K562 (cell line): ENCODE measurements at regions not wholly inside any gene's neighbourhood (a gene's known extent, or its start where the extent isn't known, plus 50 kb on each side); places are given as distances from the start of the nearest gene placed in this dataset.

Experiments
- ATAC-seq: fragments of 200-7000 bp; cut with Tn5 transposase; 3 replicates; pipeline ENCODE4 v1.9.1; 2020; ENCODE audit warnings: moderate library complexity
- BruUV-seq: library from RNA; stranded (reverse); fragments of 400-500 nt; replicated peaks from 2 replicates; lab custom pipeline; 2021; lab: Mats Ljungman, UMichigan
- CTCF ChIA-PET: fragments of 300-600 bp; formaldehyde crosslinking; extraction: SDS; loops from one replicate; lab custom pipeline; 2021; ENCODE audit warnings: low intra/inter-chr PET ratio; lab: Yijun Ruan, JAX
- POLR2A ChIA-PET: fragments of 300-600, 350-650 bp; sonication (Branson Sonifier 250); formaldehyde crosslinking; extraction: SDS; loops from one replicate; lab custom pipeline; 2021; ENCODE audit warnings: antibody characterized with exemption, inconsistent platforms; lab: Yijun Ruan, JAX
- DNase-seq, 4 experiments: peaks; one replicate each; pipeline versions ENCODE4 v3.0.0 to v3.0.0-alpha.2; 2011 to 2018; ENCODE audit warnings: low spot score in 3 of 4, mixed read lengths in 3 of 4; ENCODE audit errors: extremely low read depth in 1 of 4
- FAIRE-seq: peaks from 2 replicates; lab custom pipeline; 2011; peaks lifted over from hg19 to GRCh38; lab: Jason Lieb, UNC
- H2AFZ ChIP-seq: 2 replicates; pipeline ENCODE4 v1.6.0; 2011; ENCODE audit warnings: low read depth, low read length, control low read depth, inconsistent platforms
- H3K27ac ChIP-seq: fragments of 200-600 bp; 3 replicates; pipeline ENCODE4 v1.8.0; 2011; ENCODE audit warnings: low read depth, mild to moderate bottlenecking, control low read depth, inconsistent platforms, low read length, moderate library complexity, mixed read lengths; ENCODE audit errors: extremely low read depth
- H3K27me3 ChIP-seq, 2 experiments: fragments of 300-600 bp in 1 of 2; 2 replicates in 1 of 2; 3 replicates in 1 of 2; pipeline versions ENCODE4 v1.6.0 to v1.8.0; 2011; ENCODE audit warnings: inconsistent platforms in 2 of 2, low read length in 2 of 2, mild to moderate bottlenecking in 1 of 2, mixed read lengths in 1 of 2, moderate library complexity in 1 of 2; ENCODE audit not compliant: control insufficient read depth in 2 of 2, insufficient read depth in 2 of 2
- H3K36me3 ChIP-seq: fragments of 300-600 bp; 3 replicates; pipeline ENCODE4 v1.8.0; 2011; ENCODE audit warnings: mild to moderate bottlenecking, low read length, inconsistent platforms; ENCODE audit not compliant: control insufficient read depth, insufficient read depth
- H3K4me1 ChIP-seq, 2 experiments: fragments of 200-600 bp in 1 of 2; replicated peaks in 1 of 2; 2 replicates in 1 of 2; 3 replicates in 1 of 2; pipeline versions ENCODE4 v1.5.1 to v1.8.0; 2011; ENCODE audit warnings: inconsistent platforms in 2 of 2, low read length in 2 of 2, mild to moderate bottlenecking in 1 of 2, mixed read lengths in 1 of 2, moderate library complexity in 1 of 2; ENCODE audit not compliant: control insufficient read depth in 2 of 2, insufficient read depth in 2 of 2
- H3K4me2 ChIP-seq: 2 replicates; pipeline ENCODE4 v1.6.1; 2011; ENCODE audit warnings: low read length, control low read depth, inconsistent platforms, mixed read lengths; ENCODE audit not compliant: insufficient read depth
- H3K4me3 ChIP-seq: fragments of 200-600 bp; sonication (generic), shearing (Covaris generic); 2 replicates; pipeline ENCODE4 v1.5.1; 2016; ENCODE audit warnings: control low read depth, inconsistent platforms
- H3K79me2 ChIP-seq: fragments of 200-600 bp; 3 replicates; pipeline ENCODE4 v1.8.0; 2011; ENCODE audit warnings: low read length, inconsistent platforms; ENCODE audit not compliant: control insufficient read depth, insufficient read depth
- H3K9ac ChIP-seq, 2 experiments: 2 replicates each; pipeline versions ENCODE4 v1.6.0 to v1.6.1; 2011; ENCODE audit warnings: low read depth in 2 of 2, low read length in 2 of 2, control low read depth in 1 of 2, inconsistent platforms in 1 of 2, mild to moderate bottlenecking in 1 of 2, mixed read lengths in 1 of 2; ENCODE audit not compliant: insufficient read depth in 1 of 2
- H3K9me1 ChIP-seq: one replicate; pipeline ENCODE4 v1.6.0; 2011; ENCODE audit warnings: inconsistent platforms, mild to moderate bottlenecking, low read length, moderate library complexity; ENCODE audit not compliant: control insufficient read depth, insufficient read depth
- H3K9me3 ChIP-seq: replicated peaks from 2 replicates; pipeline ENCODE4 v1.5.1; 2011; ENCODE audit warnings: low read depth, low read length, inconsistent platforms; ENCODE audit not compliant: control insufficient read depth, insufficient read depth
- H4K20me1 ChIP-seq: replicated peaks from 2 replicates; pipeline ENCODE4 v1.6.1; 2011; ENCODE audit warnings: low read length, inconsistent platforms, mixed read lengths; ENCODE audit not compliant: control insufficient read depth, insufficient read depth
- AFF4 ChIP-seq: sonication (generic); formaldehyde crosslinking; IDR thresholded peaks from 2 replicates; pipeline ENCODE4 v1.8.0; 2023; ENCODE audit warnings: mild to moderate bottlenecking, missing genetic modification reagents
- ATF7 ChIP-seq: fragments of 450-650 bp; IDR thresholded peaks from 2 replicates; pipeline ENCODE4 v1.7.1; 2014; ENCODE audit warnings: mild to moderate bottlenecking, moderate library complexity
- DACH1 ChIP-seq: fragments of 450-650 bp; IDR thresholded peaks from 2 replicates; pipeline ENCODE4 v1.6.1; 2018; ENCODE audit not compliant: partially characterized antibody
- DNMT1 ChIP-seq: fragments of 450-650 bp; IDR thresholded peaks from 2 replicates; pipeline ENCODE4 v1.6.1; 2016; ENCODE audit warnings: antibody characterized with exemption, mild to moderate bottlenecking
- FOXJ2 ChIP-seq: fragments of 200-800 bp; sonication (Bioruptor generic); IDR thresholded peaks from 2 replicates; pipeline ENCODE4 v1.6.1; 2016; ENCODE audit warnings: missing genetic modification characterization, missing compliant biosample characterization
- HDAC3 ChIP-seq: fragments of 450-650 bp; IDR thresholded peaks from 2 replicates; pipeline ENCODE4 v1.6.1; 2018; ENCODE audit warnings: borderline replicate concordance, mild to moderate bottlenecking, moderate library complexity; ENCODE audit not compliant: partially characterized antibody
- KDM4B ChIP-seq, 2 experiments: fragments of 450-650 bp in 1 of 2; sonication (generic) in 1 of 2; IDR thresholded peaks; 2 replicates each; pipeline ENCODE4 v1.6.1; 2016 to 2017; ENCODE audit warnings: borderline replicate concordance in 2 of 2, antibody characterized with exemption in 1 of 2, low read depth in 1 of 2, mild to moderate bottlenecking in 1 of 2
- KDM5B ChIP-seq: fragments of 200-600 bp; sonication (generic); IDR thresholded peaks from 2 replicates; pipeline ENCODE4 v1.6.1; 2012; ENCODE audit warnings: low read depth, mild to moderate bottlenecking, moderate library complexity, low read length, control low read depth, inconsistent platforms; ENCODE audit not compliant: insufficient replicate concordance
- NFXL1 ChIP-seq: fragments of 450-650 bp; formaldehyde crosslinking; IDR thresholded peaks from 2 replicates; pipeline ENCODE4 v1.4.0; 2021; ENCODE audit warnings: mild to moderate bottlenecking
- NFYB ChIP-seq: IDR thresholded peaks from 2 replicates; pipeline ENCODE4 v1.6.1; 2011; ENCODE audit warnings: mild to moderate bottlenecking, moderate library complexity; ENCODE audit not compliant: insufficient read length; ENCODE audit errors: extremely low read depth
- NR3C1 ChIP-seq: sonication (generic); formaldehyde crosslinking; IDR thresholded peaks from 2 replicates; pipeline ENCODE4 v1.8.1; 2022; ENCODE audit warnings: missing genetic modification reagents
- RFX5 ChIP-seq: IDR thresholded peaks from 2 replicates; pipeline ENCODE4 v1.6.1; 2011; ENCODE audit warnings: low read depth, mild to moderate bottlenecking, improper control_type of control experiment, low read length
- SPI1 ChIP-seq: IDR thresholded peaks from 2 replicates; pipeline ENCODE4 v1.6.1; 2011; ENCODE audit warnings: low read depth, low read length, control low read depth, borderline replicate concordance
- ZBTB5 ChIP-seq: fragments of 450-650 bp; IDR thresholded peaks from 2 replicates; pipeline ENCODE4 v1.6.1; 2017; ENCODE audit warnings: antibody characterized with exemption
- ZNF184 ChIP-seq: sonication (generic); formaldehyde crosslinking; IDR thresholded peaks from 2 replicates; pipeline ENCODE4 v1.5.0; 2020; ENCODE audit warnings: missing genetic modification reagents
- ZNF384 ChIP-seq: IDR thresholded peaks from 2 replicates; pipeline ENCODE4 v1.6.1; 2012; ENCODE audit warnings: low read depth, low read length, improper control_type of control experiment
- ZNF764 ChIP-seq: fragments of 250-450 bp; sonication (Bioruptor Pico); IDR thresholded peaks from 2 replicates; pipeline ENCODE4 v1.4.0; 2020; ENCODE audit warnings: low read depth, mild to moderate bottlenecking, moderate library complexity
- WGBS: fragments of 100-300 bp; shearing (Covaris generic); methylation state at CpG from one replicate; pipeline ENCODE4 v1.1.6; 2016; ENCODE audit warnings: low coverage, mixed read lengths; ENCODE audit not compliant: insufficient coverage; ENCODE audit errors: missing lambda C conversion rate; 5-methylcytosine and 5-hydroxymethylcytosine counted together
- in situ Hi-C: fragments of 300-500 bp; cut with MboI; formaldehyde crosslinking; loops from 4 replicates; pipeline ENCODE4 v1.15.0; 2018; ENCODE audit warnings: inconsistent platforms, mixed read lengths
- intact Hi-C: fragments of 100-400 bp; cut with micrococcal nuclease; formaldehyde crosslinking; loops from 2 replicates; pipeline ENCODE4 v1.14.2; 2022

GRCh38 chr7:121480566-121481335 is 84.6 kb upstream of the FAM3C start (continued):
- TF ChIP-seq ZNF764 (CRISPR knock-in tag) (no peak), ATF7 (no peak), DNMT1 (no peak), ZBTB5 (no peak), KDM4B (IDR thresholded peaks at IDR 0.05; ENCODE audit: borderline replicate concordance in 2 of 2, low read depth in 1 of 2) (no peak), NR3C1 (no peak), HDAC3 (no peak), NFYB (no peak), FOXJ2 (no peak)
- TF ChIP-seq, all 486 proteins: peak for 0

- Histone ChIP-seq H3K9ac (no peak overlapping the region), H4K20me1 (no peaks in the 10 kb centered on the region), H3K9me1 (no peaks in the 10 kb centered on the region), H3K27me3 (0 out of 5 replicates have a peak, but pooled peaks cover 0 to 3% of the 10 kb centered on the region in 2 experiments), H3K36me3 (no peaks in the 10 kb centered on the region), H3K4me1 (no peaks in the 10 kb centered on the region), H3K4me2 (no peak overlapping the region), H2AFZ (no peak overlapping the region), H3K79me2 (no peaks in the 10 kb centered on the region), H3K4me3 (no peak overlapping the region), H3K27ac (no peak overlapping the region), H3K9me3 (no peaks in the 10 kb centered on the region)
- no TSS peak for BruUV-seq
- in situ Hi-C loops (no loop called here), intact Hi-C loops (no loop called here)
- ChIA-PET CTCF (no interaction called here), POLR2A (interaction anchor here (1.0 kb wide), 1 partner anchor 15 kb away, joined by 4 read pairs; no protein-coding TSS in a partner anchor)
- ATAC-seq (no peak), FAIRE-seq (no peak), DNase-seq (no peak)
- WGBS: 2% methylated on average over 2 of the region's 2 CpGs
- TF ChIP-seq KDM5B (no peak), RFX5 (no peak), ZNF184 (no peak), DACH1 (no peak), SPI1 (peak; percentile 45; the same call in 1 of the 2 replicates), AFF4 (no peak), ZNF384 (no peak), NFXL1 (CRISPR knock-in tag) (no peak)
Measured at GRCh38 chr7:121480058-121480457, 84.0 kb upstream of the FAM3C start.
